ENCODE measurements at regions not wholly inside any gene's neighbourhood (a gene's known extent, or its start where the extent isn't known, plus 50 kb on each side); places are given as distances from the start of the nearest gene placed in this dataset.

GRCh38 chr21:31570824-31571566 lies 88.5 kb upstream of the SOD1 start:
- TF ChIP-seq CTCF (IDR thresholded peaks at IDR 0.05; ENCODE audit: extremely low read depth in 1 of 2, insufficient read depth in 1 of 2, low read depth in 1 of 2, low read length in 2 of 2) (no peak), POLR2A (IDR thresholded peaks at IDR 0.05; ENCODE audit: low read depth, low read length) (no peak), POLR2AphosphoS5 (IDR thresholded peaks at IDR 0.05; ENCODE audit: insufficient read depth, low read depth, low read length) (no peak), MAX (IDR thresholded peaks at IDR 0.05; ENCODE audit: insufficient read depth, insufficient read length) (no peak), EZH2 (IDR thresholded peaks at IDR 0.05; ENCODE audit: borderline replicate concordance, low read depth, low read length, severe bottlenecking) (no peak), MYC (IDR thresholded peaks at IDR 0.05; ENCODE audit: low read depth, low read length) (no peak), FOS (IDR thresholded peaks at IDR 0.05; ENCODE audit: borderline replicate concordance, insufficient read depth, low read length) (no peak), JUN (IDR thresholded peaks at IDR 0.05; ENCODE audit: borderline replicate concordance, insufficient read depth, insufficient read length, low read depth) (no peak)
